ENCODE measurements at regions not wholly inside any gene's neighbourhood (a gene's known extent, or its start where the extent isn't known, plus 50 kb on each side); places are given as distances from the start of the nearest gene placed in this dataset.
"Not testable (repeated sequence)": the region's sequence is repeated elsewhere in the genome, so short reads cannot be mapped to it uniquely, and the experiment has no call there.

- FAIRE-seq (no peak), DNase-seq (ENCODE audit: extremely low spot score, insufficient read length, low read depth) (no peak)
Measured at GRCh38 chr2:6167592-6168138, 475.5 kb downstream of the SOX11 start.

GRCh38 chr2:6168485-6168884, 476.3 kb downstream of the SOX11 start:
- no peak for DNase-seq (ENCODE audit: extremely low spot score, insufficient read length, low read depth)
- no peak for FAIRE-seq

GRCh38 chr2:6171294-6171693, 479.1 kb downstream of the SOX11 start:
- no peak for DNase-seq (ENCODE audit: extremely low spot score, insufficient read length, low read depth)
- no peak for FAIRE-seq

- FAIRE-seq (no peak), DNase-seq (ENCODE audit: extremely low spot score, insufficient read length, low read depth) (no peak)
Measured at GRCh38 chr2:6177811-6178210, 485.6 kb downstream of the SOX11 start.

- DNase-seq (ENCODE audit: extremely low spot score, insufficient read length, low read depth) (no peak), FAIRE-seq (no peak)
Measured at GRCh38 chr2:6181525-6181924, 489.3 kb downstream of the SOX11 start.

GRCh38 chr2:6181926-6182325, 489.7 kb downstream of the SOX11 start:
- FAIRE-seq (no peak), DNase-seq (ENCODE audit: extremely low spot score, insufficient read length, low read depth) (no peak)

GRCh38 chr2:6183226-6183625, 491.0 kb downstream of the SOX11 start:
- FAIRE-seq (no peak), DNase-seq (ENCODE audit: extremely low spot score, insufficient read length, low read depth) (no peak)

- DNase-seq (ENCODE audit: extremely low spot score, insufficient read length, low read depth) (no peak), FAIRE-seq (no peak)
Measured at GRCh38 chr2:6184532-6185292, 492.5 kb downstream of the SOX11 start.

- DNase-seq (ENCODE audit: extremely low spot score, insufficient read length, low read depth) = no peak
- no peak for FAIRE-seq
Measured at GRCh38 chr2:6186332-6187151, 494.4 kb downstream of the SOX11 start.

- FAIRE-seq (no peak), DNase-seq (ENCODE audit: extremely low spot score, insufficient read length, low read depth) (no peak)
Measured at GRCh38 chr2:6196449-6196848, 504.3 kb downstream of the SOX11 start.

GRCh38 chr2:6198370-6198919, 506.3 kb downstream of the SOX11 start:
- not testable (repeated sequence) for FAIRE-seq; DNase-seq (ENCODE audit: extremely low spot score, insufficient read length, low read depth)

- FAIRE-seq (no peak), DNase-seq (ENCODE audit: extremely low spot score, insufficient read length, low read depth) (no peak)
Measured at GRCh38 chr2:6202756-6203155, 510.6 kb downstream of the SOX11 start.

- FAIRE-seq = no peak
- no peak for DNase-seq (ENCODE audit: extremely low spot score, insufficient read length, low read depth)
Measured at GRCh38 chr2:6203291-6203959, 511.2 kb downstream of the SOX11 start.

GRCh38 chr2:6206882-6207281, 514.7 kb downstream of the SOX11 start:
- DNase-seq (ENCODE audit: extremely low spot score, insufficient read length, low read depth) (no peak), FAIRE-seq (no peak)

GRCh38 chr2:6211236-6211635, 519.1 kb downstream of the SOX11 start:
- DNase-seq (ENCODE audit: extremely low spot score, insufficient read length, low read depth) (no peak), FAIRE-seq (no peak)

GRCh38 chr2:6212491-6212890, 520.3 kb downstream of the SOX11 start:
- no peak for DNase-seq (ENCODE audit: extremely low spot score, insufficient read length, low read depth)
- no peak for FAIRE-seq

- DNase-seq (ENCODE audit: extremely low spot score, insufficient read length, low read depth) (no peak), FAIRE-seq (no peak)
Measured at GRCh38 chr2:6213056-6213780, 521.0 kb downstream of the SOX11 start.

GRCh38 chr2:6214471-6214870, 522.3 kb downstream of the SOX11 start:
- FAIRE-seq (no peak), DNase-seq (ENCODE audit: extremely low spot score, insufficient read length, low read depth) (no peak)

- DNase-seq (ENCODE audit: extremely low spot score, insufficient read length, low read depth) (no peak), FAIRE-seq (no peak)
Measured at GRCh38 chr2:6215053-6215452, 522.9 kb downstream of the SOX11 start.

GRCh38 chr2:6216234-6216633, 524.0 kb downstream of the SOX11 start:
- no peak for DNase-seq (ENCODE audit: extremely low spot score, insufficient read length, low read depth)

More at GRCh38 chr2:6216234-6216633, 524.0 kb downstream of the SOX11 start:
- FAIRE-seq = no peak

Measured in GM18507 (cell line).